HepG2 (cell line): ENCODE measurements at regions not wholly inside any gene's neighbourhood (a gene's known extent, or its start where the extent isn't known, plus 50 kb on each side); places are given as distances from the start of the nearest gene placed in this dataset.

Experiments
- CTCF ChIP-seq: sonication (generic); formaldehyde crosslinking; IDR thresholded peaks from 2 replicates; pipeline ENCODE4 v1.5.0; 2020; ENCODE audit warnings: mild to moderate bottlenecking, missing genetic modification reagents, moderate library complexity
- EP300 ChIP-seq, 3 experiments: sonication (generic) in 1 of 3; formaldehyde crosslinking in 1 of 3; IDR thresholded peaks; 2 replicates each; pipeline versions ENCODE4 v1.5.1 to v1.6.1; 2011 to 2020; ENCODE audit warnings: low read depth in 2 of 3, low read length in 2 of 3, borderline replicate concordance in 1 of 3, improper control_type of control experiment in 1 of 3, mild to moderate bottlenecking in 1 of 3, missing genetic modification reagents in 1 of 3, moderate library complexity in 1 of 3
- FOXK1 ChIP-seq: sonication (generic); formaldehyde crosslinking; IDR thresholded peaks from 2 replicates; pipeline ENCODE4 v1.4.0; 2020; ENCODE audit warnings: low read depth, missing genetic modification reagents, borderline replicate concordance
- FUBP1 ChIP-seq: sonication (generic); formaldehyde crosslinking; IDR thresholded peaks from 2 replicates; pipeline ENCODE4 v1.5.1; 2020; ENCODE audit warnings: missing genetic modification reagents, mild to moderate bottlenecking, borderline replicate concordance
- NCOA1 ChIP-seq: sonication (generic); formaldehyde crosslinking; IDR thresholded peaks from 2 replicates; pipeline ENCODE4 v1.9.0; 2021; ENCODE audit warnings: missing genetic modification reagents
- PAX8 ChIP-seq: sonication (generic); formaldehyde crosslinking; IDR thresholded peaks from 2 replicates; pipeline ENCODE4 v1.8.0; 2022; ENCODE audit warnings: mild to moderate bottlenecking, missing genetic modification reagents, borderline replicate concordance
- ZNF282 ChIP-seq: fragments of 450-650 bp; IDR thresholded peaks from 2 replicates; pipeline ENCODE4 v1.6.1; 2018; ENCODE audit not compliant: partially characterized antibody
- ZNF350 ChIP-seq: sonication (generic); formaldehyde crosslinking; IDR thresholded peaks from 2 replicates; pipeline ENCODE4 v1.4.0; 2020; ENCODE audit warnings: mild to moderate bottlenecking, low read depth, missing genetic modification reagents, borderline replicate concordance

- TF ChIP-seq PAX8 (CRISPR knock-in tag): no peak
- TF ChIP-seq NCOA1 (CRISPR knock-in tag): no peak
- TF ChIP-seq ZNF282: no peak
- TF ChIP-seq FUBP1: no peak
- TF ChIP-seq ZNF350 (CRISPR knock-in tag): no peak
- no peak for TF ChIP-seq FOXK1 (CRISPR knock-in tag)
- TF ChIP-seq EP300 (IDR thresholded peaks at IDR 0.05; ENCODE audit: low read depth in 2 of 2, low read length in 2 of 2): no peak
- TF ChIP-seq EP300 (CRISPR knock-in tag; IDR thresholded peaks at IDR 0.05; ENCODE audit: borderline replicate concordance): no peak
- no peak for TF ChIP-seq CTCF (CRISPR knock-in tag)
Observed at GRCh38 chr13:105660561-105660960, 874.9 kb downstream of the EFNB2 start.
